PC-9 (cell line): ENCODE measurements at regions not wholly inside any gene's neighbourhood (a gene's known extent, or its start where the extent isn't known, plus 50 kb on each side); places are given as distances from the start of the nearest gene placed in this dataset.

Experiments used
- BruUV-seq: library from RNA; stranded (reverse); fragments of 400-500 nt; replicated peaks from 2 replicates; lab custom pipeline; 2021; lab: Mats Ljungman, UMichigan
- CTCF ChIA-PET: fragments of 300-600 bp; sonication (Branson Sonifier 250); formaldehyde crosslinking; loops from one replicate; lab custom pipeline; 2022; ENCODE audit warnings: antibody characterized with exemption; lab: Charles Lee
- POLR2A ChIA-PET: fragments of 300-600 bp; sonication (Branson Sonifier 250); formaldehyde crosslinking; loops from one replicate; lab custom pipeline; 2022; ENCODE audit warnings: antibody characterized with exemption; ENCODE audit not compliant: unreplicated experiment; lab: Charles Lee
- DNase-seq, 2 experiments: peaks; one replicate each; pipeline versions ENCODE4 v3.0.0 to v3.0.0-alpha.2; 2015 to 2022; ENCODE audit warnings: mixed read lengths in 1 of 2
- H2AFZ ChIP-seq: fragments of 200-600 bp; sonication (generic); 2 replicates; pipeline ENCODE4 v1.8.1; 2017; ENCODE audit warnings: antibody characterized with exemption
- H3F3A ChIP-seq: fragments of 200-600 bp; sonication (generic); 2 replicates; pipeline ENCODE4 v1.8.1; 2017; ENCODE audit warnings: antibody characterized with exemption, mild to moderate bottlenecking, low read depth; ENCODE audit not compliant: insufficient read depth
- H3K27ac ChIP-seq: fragments of 200-600 bp; sonication (generic); 2 replicates; pipeline ENCODE4 v1.6.1; 2016; ENCODE audit warnings: mixed run types
- H3K27me3 ChIP-seq: fragments of 200-600 bp; sonication (generic); 2 replicates; pipeline ENCODE4 v1.6.1; 2016; ENCODE audit warnings: low read depth, mixed run types; ENCODE audit not compliant: insufficient read depth
- H3K36me3 ChIP-seq: fragments of 200-600 bp; sonication (generic); 2 replicates; pipeline ENCODE4 v1.6.1; 2016; ENCODE audit warnings: low read depth, mixed run types
- H3K4me1 ChIP-seq: fragments of 200-600 bp; sonication (generic); replicated peaks from 2 replicates; pipeline ENCODE4 v1.6.1; 2016; ENCODE audit warnings: mixed run types; ENCODE audit not compliant: insufficient read depth
- H3K4me2 ChIP-seq: fragments of 200-600 bp; sonication (generic); 2 replicates; pipeline ENCODE4 v1.6.1; 2017; ENCODE audit warnings: mixed run types
- H3K4me3 ChIP-seq: fragments of 200-600 bp; sonication (generic); 2 replicates; pipeline ENCODE4 v1.6.1; 2016; ENCODE audit warnings: mixed run types
- H3K79me2 ChIP-seq: fragments of 200-600 bp; sonication (generic); 2 replicates; pipeline ENCODE4 v1.6.1; 2017; ENCODE audit warnings: low read depth, mixed run types
- H3K9me2 ChIP-seq: fragments of 200-600 bp; sonication (generic); 2 replicates; pipeline ENCODE4 v1.8.1; 2017; ENCODE audit warnings: mild to moderate bottlenecking; ENCODE audit not compliant: insufficient read depth
- H3K9me3 ChIP-seq: fragments of 200-600 bp; sonication (generic); 2 replicates; pipeline ENCODE4 v1.8.1; 2016; ENCODE audit warnings: low read depth; ENCODE audit not compliant: insufficient read depth
- H4K20me1 ChIP-seq: fragments of 200-600 bp; sonication (generic); 2 replicates; pipeline ENCODE4 v1.8.1; 2017; ENCODE audit not compliant: insufficient read depth
- CTCF ChIP-seq: fragments of 200-600 bp; sonication (generic); conservative IDR thresholded peaks from 2 replicates; pipeline ENCODE4 v1.6.1; 2017; ENCODE audit warnings: mixed run types, antibody characterized with exemption, mild to moderate bottlenecking, moderate library complexity
- EZH2 ChIP-seq: fragments of 200-600 bp; sonication (generic); IDR thresholded peaks from 2 replicates; pipeline ENCODE4 v1.8.0; 2017; ENCODE audit warnings: antibody characterized with exemption, low read depth
- intact Hi-C: fragments of 100-400 bp; cut with micrococcal nuclease; formaldehyde crosslinking; loops from one replicate; pipeline ENCODE4 v1.10.0; 2022; ENCODE audit not compliant: unreplicated experiment

GRCh38 chr14:99075771-99076375 is 196.1 kb downstream of the BCL11B start:
- TF ChIP-seq EZH2 (no peak), CTCF (no peak)
- no peak for DNase-seq
- H3K27ac ChIP-seq = no peak overlapping the region
- no peaks in the 10 kb centered on the region for H3K79me2 ChIP-seq
- no peak overlapping the region for H3K4me3 ChIP-seq
- no peaks in the 10 kb centered on the region for H3K9me2 ChIP-seq
- no peaks in the 10 kb centered on the region for H3K4me1 ChIP-seq
- H4K20me1 ChIP-seq = no peaks in the 10 kb centered on the region
- ChIA-PET CTCF (no interaction called here), POLR2A (no interaction called here)
- H3K36me3 ChIP-seq = no peaks in the 10 kb centered on the region
- H3F3A ChIP-seq = no peaks in the 10 kb centered on the region
- intact Hi-C loops = no loop called here
- H3K27me3 ChIP-seq = peaks cover 12% of the 10 kb centered on the region
- H3K4me2 ChIP-seq = no peak overlapping the region
- H2AFZ ChIP-seq = no peak overlapping the region
- H3K9me3 ChIP-seq = no peaks in the 10 kb centered on the region
- BruUV-seq = no TSS peak

- DNase-seq = no peak
These were observed 194.7 kb downstream of the BCL11B start for GRCh38 chr14:99077076-99077843.

GRCh38 chr14:99077844-99078236 is 194.2 kb downstream of the BCL11B start:
- H3F3A ChIP-seq = no peaks in the 10 kb centered on the region
- H2AFZ ChIP-seq = no peak overlapping the region
- TF ChIP-seq CTCF = no peak
- TF ChIP-seq EZH2 = no peak
- no peak overlapping the region for H3K4me3 ChIP-seq
- H3K27ac ChIP-seq = no peak overlapping the region
- no peak overlapping the region for H3K4me2 ChIP-seq
- no peaks in the 10 kb centered on the region for H4K20me1 ChIP-seq
- no peaks in the 10 kb centered on the region for H3K9me2 ChIP-seq
- POLR2A ChIA-PET = no interaction called here
- H3K27me3 ChIP-seq = peaks cover 12% of the 10 kb centered on the region
- no peaks in the 10 kb centered on the region for H3K79me2 ChIP-seq
- no peaks in the 10 kb centered on the region for H3K4me1 ChIP-seq
- no peaks in the 10 kb centered on the region for H3K9me3 ChIP-seq
- CTCF ChIA-PET = no interaction called here
- DNase-seq = no peak
- H3K36me3 ChIP-seq = no peaks in the 10 kb centered on the region
- intact Hi-C loops = no loop called here
- no TSS peak for BruUV-seq

More at GRCh38 chr14:99077076-99077843, 194.7 kb downstream of the BCL11B start:
- intact Hi-C loops = no loop called here
- ChIA-PET POLR2A (no interaction called here), CTCF (no interaction called here)
- no peaks in the 10 kb centered on the region for H3K36me3 ChIP-seq
- H3K27me3 ChIP-seq = peaks cover 12% of the 10 kb centered on the region
- H4K20me1 ChIP-seq = no peaks in the 10 kb centered on the region
- no peaks in the 10 kb centered on the region for H3K9me3 ChIP-seq
- no peaks in the 10 kb centered on the region for H3F3A ChIP-seq
- no peak overlapping the region for H3K27ac ChIP-seq
- no peaks in the 10 kb centered on the region for H3K79me2 ChIP-seq
- H3K4me3 ChIP-seq = no peak overlapping the region
- no peak overlapping the region for H2AFZ ChIP-seq
- no TSS peak for BruUV-seq
- TF ChIP-seq EZH2 (no peak), CTCF (no peak)
- H3K9me2 ChIP-seq = no peaks in the 10 kb centered on the region
- no peak overlapping the region for H3K4me2 ChIP-seq
- H3K4me1 ChIP-seq = no peaks in the 10 kb centered on the region
